ENCODE measurements at regions not wholly inside any gene's neighbourhood (a gene's known extent, or its start where the extent isn't known, plus 50 kb on each side); places are given as distances from the start of the nearest gene placed in this dataset.

- TF ChIP-seq, protein P1, sequence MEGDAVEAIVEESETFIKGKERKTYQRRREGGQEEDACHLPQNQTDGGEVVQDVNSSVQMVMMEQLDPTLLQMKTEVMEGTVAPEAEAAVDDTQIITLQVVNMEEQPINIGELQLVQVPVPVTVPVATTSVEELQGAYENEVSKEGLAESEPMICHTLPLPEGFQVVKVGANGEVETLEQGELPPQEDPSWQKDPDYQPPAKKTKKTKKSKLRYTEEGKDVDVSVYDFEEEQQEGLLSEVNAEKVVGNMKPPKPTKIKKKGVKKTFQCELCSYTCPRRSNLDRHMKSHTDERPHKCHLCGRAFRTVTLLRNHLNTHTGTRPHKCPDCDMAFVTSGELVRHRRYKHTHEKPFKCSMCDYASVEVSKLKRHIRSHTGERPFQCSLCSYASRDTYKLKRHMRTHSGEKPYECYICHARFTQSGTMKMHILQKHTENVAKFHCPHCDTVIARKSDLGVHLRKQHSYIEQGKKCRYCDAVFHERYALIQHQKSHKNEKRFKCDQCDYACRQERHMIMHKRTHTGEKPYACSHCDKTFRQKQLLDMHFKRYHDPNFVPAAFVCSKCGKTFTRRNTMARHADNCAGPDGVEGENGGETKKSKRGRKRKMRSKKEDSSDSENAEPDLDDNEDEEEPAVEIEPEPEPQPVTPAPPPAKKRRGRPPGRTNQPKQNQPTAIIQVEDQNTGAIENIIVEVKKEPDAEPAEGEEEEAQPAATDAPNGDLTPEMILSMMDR (IDR thresholded peaks at IDR 0.05): no peak
- TF ChIP-seq POLR2A (IDR thresholded peaks at IDR 0.05): no peak
Observed at GRCh38 chr20:55058938-55059337, 583.5 kb downstream of the DOK5 start.
